ENCODE measurements at regions not wholly inside any gene's neighbourhood (a gene's known extent, or its start where the extent isn't known, plus 50 kb on each side); places are given as distances from the start of the nearest gene placed in this dataset.

DNA sequence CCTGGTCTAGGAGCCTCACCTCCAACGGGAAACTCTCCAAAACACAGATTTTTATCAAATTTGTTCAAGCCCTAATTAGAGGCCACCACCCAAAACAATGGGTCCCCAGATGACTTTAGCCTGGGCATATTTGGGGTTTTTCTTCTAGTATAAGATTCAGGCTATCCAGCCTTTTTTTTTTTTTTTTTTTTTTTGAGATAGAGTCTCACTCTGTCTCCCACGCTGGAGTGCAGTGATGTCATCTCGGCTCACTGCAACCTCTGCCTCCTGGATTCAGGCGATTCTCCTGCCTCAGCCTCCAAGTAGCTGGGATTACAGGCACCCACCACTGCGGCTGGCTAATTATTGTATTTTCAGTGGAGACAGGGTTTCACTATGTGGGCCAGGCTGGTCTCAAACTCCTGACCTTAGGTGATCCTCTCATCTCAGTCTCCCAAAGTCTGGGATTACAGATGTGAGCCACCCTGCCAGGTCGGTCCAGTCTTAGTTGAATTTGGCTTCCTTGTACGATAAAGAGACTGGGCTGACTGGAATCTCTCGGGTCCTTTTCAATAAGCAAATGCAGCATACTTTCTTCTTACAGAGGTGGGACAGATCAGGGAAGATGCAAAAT is 91.4 kb upstream of the KLF6 start:
- H3K4me2 ChIP-seq (ENCODE audit: insufficient read depth, low read length) = no peak overlapping the region
- peaks cover 4 to 5% of the 10 kb centered on the region in 2 experiments; a peak in 3 of 5 replicates for H3K4me1 ChIP-seq (replicated peaks in 1 of 2; ENCODE audit: control insufficient read depth in 2 of 2, insufficient read depth in 2 of 2, low read length in 2 of 2)
- H2AFZ ChIP-seq (ENCODE audit: low read depth, low read length) = no peak overlapping the region
- ChIA-PET POLR2A (interaction anchor here (0.6 to 1.5 kb wide), 4 partner anchors 10 to 91 kb away, joined by 3 to 6 read pairs (median 3); partner anchors contain the start of gene KLF6), CTCF (ENCODE audit: low intra/inter-chr PET ratio) (no interaction called here)
- DNase-seq (ENCODE audit: extremely low read depth in 1 of 4, low spot score in 3 of 4) = peak in 1 of 4 experiments; percentile 26
- no peak overlapping the region for H3K9ac ChIP-seq (ENCODE audit: insufficient read depth in 1 of 2, low read depth in 2 of 2, low read length in 2 of 2)
- no peaks in the 10 kb centered on the region for H3K27me3 ChIP-seq (ENCODE audit: control insufficient read depth in 2 of 2, insufficient read depth in 2 of 2, low read length in 2 of 2)
- BruUV-seq (replicated peaks) = no TSS peak
- no peak for FAIRE-seq
- no peaks in the 10 kb centered on the region for H3K9me1 ChIP-seq (ENCODE audit: control insufficient read depth, insufficient read depth, low read length)
- H3K27ac ChIP-seq (ENCODE audit: extremely low read depth, low read depth, low read length) = no peak overlapping the region
- peak; percentile 41 for ATAC-seq
- 11% methylated on average over 7 of the region's 8 CpGs for WGBS (ENCODE audit: insufficient coverage, low coverage, missing lambda C conversion rate)
- H3K9me3 ChIP-seq (replicated peaks; ENCODE audit: control insufficient read depth, insufficient read depth, low read depth, low read length) = no peaks in the 10 kb centered on the region
- intact Hi-C loops (cut with micrococcal nuclease) = no loop called here
- H3K79me2 ChIP-seq (ENCODE audit: control insufficient read depth, insufficient read depth, low read length) = no peaks in the 10 kb centered on the region
- no peak overlapping the region for H3K4me3 ChIP-seq
- no peaks in the 10 kb centered on the region for H3K36me3 ChIP-seq (ENCODE audit: control insufficient read depth, insufficient read depth, low read length)
- H4K20me1 ChIP-seq (replicated peaks; ENCODE audit: control insufficient read depth, insufficient read depth, low read length) = no peaks in the 10 kb centered on the region
- in situ Hi-C loops (cut with MboI) = no loop called here
- TF ChIP-seq ZNF253 (CRISPR knock-in tag; conservative IDR thresholded peaks at IDR 0.05) (no peak), SRSF1 (IDR thresholded peaks at IDR 0.05; ENCODE audit: low read depth, low read length) (no peak), IRF2 (CRISPR knock-in tag; IDR thresholded peaks at IDR 0.05) (no peak), STAG1 (CRISPR knock-in tag; IDR thresholded peaks at IDR 0.05; ENCODE audit: borderline replicate concordance) (no peak), FOXJ2 (tag; IDR thresholded peaks at IDR 0.05) (no peak), GTF2E2 (tag; IDR thresholded peaks at IDR 0.05) (no peak), ETV6 (IDR thresholded peaks at IDR 0.05; ENCODE audit: borderline replicate concordance in 1 of 2, low read depth in 2 of 2, low read length in 1 of 2) (no peak), ETV6 (CRISPR knock-in tag; IDR thresholded peaks at IDR 0.05; ENCODE audit: borderline replicate concordance) (no peak), TAL1 (IDR thresholded peaks at IDR 0.05) (no peak)
- TF ChIP-seq, protein P1, sequence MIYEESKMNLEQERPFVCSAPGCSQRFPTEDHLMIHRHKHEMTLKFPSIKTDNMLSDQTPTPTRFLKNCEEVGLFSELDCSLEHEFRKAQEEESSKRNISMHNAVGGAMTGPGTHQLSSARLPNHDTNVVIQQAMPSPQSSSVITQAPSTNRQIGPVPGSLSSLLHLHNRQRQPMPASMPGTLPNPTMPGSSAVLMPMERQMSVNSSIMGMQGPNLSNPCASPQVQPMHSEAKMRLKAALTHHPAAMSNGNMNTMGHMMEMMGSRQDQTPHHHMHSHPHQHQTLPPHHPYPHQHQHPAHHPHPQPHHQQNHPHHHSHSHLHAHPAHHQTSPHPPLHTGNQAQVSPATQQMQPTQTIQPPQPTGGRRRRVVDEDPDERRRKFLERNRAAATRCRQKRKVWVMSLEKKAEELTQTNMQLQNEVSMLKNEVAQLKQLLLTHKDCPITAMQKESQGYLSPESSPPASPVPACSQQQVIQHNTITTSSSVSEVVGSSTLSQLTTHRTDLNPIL (CRISPR knock-in tag; IDR thresholded peaks at IDR 0.05) = no peak
- TF ChIP-seq, protein P2, sequence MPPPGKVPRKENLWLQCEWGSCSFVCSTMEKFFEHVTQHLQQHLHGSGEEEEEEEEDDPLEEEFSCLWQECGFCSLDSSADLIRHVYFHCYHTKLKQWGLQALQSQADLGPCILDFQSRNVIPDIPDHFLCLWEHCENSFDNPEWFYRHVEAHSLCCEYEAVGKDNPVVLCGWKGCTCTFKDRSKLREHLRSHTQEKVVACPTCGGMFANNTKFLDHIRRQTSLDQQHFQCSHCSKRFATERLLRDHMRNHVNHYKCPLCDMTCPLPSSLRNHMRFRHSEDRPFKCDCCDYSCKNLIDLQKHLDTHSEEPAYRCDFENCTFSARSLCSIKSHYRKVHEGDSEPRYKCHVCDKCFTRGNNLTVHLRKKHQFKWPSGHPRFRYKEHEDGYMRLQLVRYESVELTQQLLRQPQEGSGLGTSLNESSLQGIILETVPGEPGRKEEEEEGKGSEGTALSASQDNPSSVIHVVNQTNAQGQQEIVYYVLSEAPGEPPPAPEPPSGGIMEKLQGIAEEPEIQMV (tag; conservative IDR thresholded peaks at IDR 0.05; ENCODE audit: low read depth) = no peak
- TF ChIP-seq, protein P3, sequence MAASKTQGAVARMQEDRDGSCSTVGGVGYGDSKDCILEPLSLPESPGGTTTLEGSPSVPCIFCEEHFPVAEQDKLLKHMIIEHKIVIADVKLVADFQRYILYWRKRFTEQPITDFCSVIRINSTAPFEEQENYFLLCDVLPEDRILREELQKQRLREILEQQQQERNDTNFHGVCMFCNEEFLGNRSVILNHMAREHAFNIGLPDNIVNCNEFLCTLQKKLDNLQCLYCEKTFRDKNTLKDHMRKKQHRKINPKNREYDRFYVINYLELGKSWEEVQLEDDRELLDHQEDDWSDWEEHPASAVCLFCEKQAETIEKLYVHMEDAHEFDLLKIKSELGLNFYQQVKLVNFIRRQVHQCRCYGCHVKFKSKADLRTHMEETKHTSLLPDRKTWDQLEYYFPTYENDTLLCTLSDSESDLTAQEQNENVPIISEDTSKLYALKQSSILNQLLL (CRISPR knock-in tag; IDR thresholded peaks at IDR 0.05; ENCODE audit: borderline replicate concordance) = no peak
- TF ChIP-seq, protein P4, sequence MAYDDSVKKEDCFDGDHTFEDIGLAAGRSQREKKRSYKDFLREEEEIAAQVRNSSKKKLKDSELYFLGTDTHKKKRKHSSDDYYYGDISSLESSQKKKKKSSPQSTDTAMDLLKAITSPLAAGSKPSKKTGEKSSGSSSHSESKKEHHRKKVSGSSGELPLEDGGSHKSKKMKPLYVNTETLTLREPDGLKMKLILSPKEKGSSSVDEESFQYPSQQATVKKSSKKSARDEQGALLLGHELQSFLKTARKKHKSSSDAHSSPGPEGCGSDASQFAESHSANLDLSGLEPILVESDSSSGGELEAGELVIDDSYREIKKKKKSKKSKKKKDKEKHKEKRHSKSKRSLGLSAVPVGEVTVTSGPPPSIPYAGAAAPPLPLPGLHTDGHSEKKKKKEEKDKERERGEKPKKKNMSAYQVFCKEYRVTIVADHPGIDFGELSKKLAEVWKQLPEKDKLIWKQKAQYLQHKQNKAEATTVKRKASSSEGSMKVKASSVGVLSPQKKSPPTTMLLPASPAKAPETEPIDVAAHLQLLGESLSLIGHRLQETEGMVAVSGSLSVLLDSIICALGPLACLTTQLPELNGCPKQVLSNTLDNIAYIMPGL (CRISPR knock-in tag; IDR thresholded peaks at IDR 0.05) = no peak
- TF ChIP-seq, protein P5, sequence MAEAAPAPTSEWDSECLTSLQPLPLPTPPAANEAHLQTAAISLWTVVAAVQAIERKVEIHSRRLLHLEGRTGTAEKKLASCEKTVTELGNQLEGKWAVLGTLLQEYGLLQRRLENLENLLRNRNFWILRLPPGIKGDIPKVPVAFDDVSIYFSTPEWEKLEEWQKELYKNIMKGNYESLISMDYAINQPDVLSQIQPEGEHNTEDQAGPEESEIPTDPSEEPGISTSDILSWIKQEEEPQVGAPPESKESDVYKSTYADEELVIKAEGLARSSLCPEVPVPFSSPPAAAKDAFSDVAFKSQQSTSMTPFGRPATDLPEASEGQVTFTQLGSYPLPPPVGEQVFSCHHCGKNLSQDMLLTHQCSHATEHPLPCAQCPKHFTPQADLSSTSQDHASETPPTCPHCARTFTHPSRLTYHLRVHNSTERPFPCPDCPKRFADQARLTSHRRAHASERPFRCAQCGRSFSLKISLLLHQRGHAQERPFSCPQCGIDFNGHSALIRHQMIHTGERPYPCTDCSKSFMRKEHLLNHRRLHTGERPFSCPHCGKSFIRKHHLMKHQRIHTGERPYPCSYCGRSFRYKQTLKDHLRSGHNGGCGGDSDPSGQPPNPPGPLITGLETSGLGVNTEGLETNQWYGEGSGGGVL (CRISPR knock-in tag; IDR thresholded peaks at IDR 0.05) = no peak

Data from K562 (cell line).